ENCODE measurements at regions not wholly inside any gene's neighbourhood (a gene's known extent, or its start where the extent isn't known, plus 50 kb on each side); places are given as distances from the start of the nearest gene placed in this dataset.

- TF ChIP-seq, protein P1, sequence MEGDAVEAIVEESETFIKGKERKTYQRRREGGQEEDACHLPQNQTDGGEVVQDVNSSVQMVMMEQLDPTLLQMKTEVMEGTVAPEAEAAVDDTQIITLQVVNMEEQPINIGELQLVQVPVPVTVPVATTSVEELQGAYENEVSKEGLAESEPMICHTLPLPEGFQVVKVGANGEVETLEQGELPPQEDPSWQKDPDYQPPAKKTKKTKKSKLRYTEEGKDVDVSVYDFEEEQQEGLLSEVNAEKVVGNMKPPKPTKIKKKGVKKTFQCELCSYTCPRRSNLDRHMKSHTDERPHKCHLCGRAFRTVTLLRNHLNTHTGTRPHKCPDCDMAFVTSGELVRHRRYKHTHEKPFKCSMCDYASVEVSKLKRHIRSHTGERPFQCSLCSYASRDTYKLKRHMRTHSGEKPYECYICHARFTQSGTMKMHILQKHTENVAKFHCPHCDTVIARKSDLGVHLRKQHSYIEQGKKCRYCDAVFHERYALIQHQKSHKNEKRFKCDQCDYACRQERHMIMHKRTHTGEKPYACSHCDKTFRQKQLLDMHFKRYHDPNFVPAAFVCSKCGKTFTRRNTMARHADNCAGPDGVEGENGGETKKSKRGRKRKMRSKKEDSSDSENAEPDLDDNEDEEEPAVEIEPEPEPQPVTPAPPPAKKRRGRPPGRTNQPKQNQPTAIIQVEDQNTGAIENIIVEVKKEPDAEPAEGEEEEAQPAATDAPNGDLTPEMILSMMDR (IDR thresholded peaks at IDR 0.05), result no peak
- TF ChIP-seq POLR2A (IDR thresholded peaks at IDR 0.05), result no peak
Measured at GRCh38 chr2:198324071-198324470, 519.7 kb downstream of the PLCL1 start.
